Activated T-helper 1 cell treated with anti-CD3 and anti-CD28 coated beads, Interleukin-12 subunit alpha, Interleukin-12 subunit beta, Interleukin-2, Interleukin-4 antibody, amounts not matched to agents 30 ng/mL and 10 ng/mL and 1 ng/mL, durations not matched to agents 14 hours and 24 hours and 36 hours (primary cell): ENCODE measurements at regions not wholly inside any gene's neighbourhood (a gene's known extent, or its start where the extent isn't known, plus 50 kb on each side); places are given as distances from the start of the nearest gene placed in this dataset.

ENCODE experiments used
- DNase-seq: peaks from one replicate; pipeline ENCODE4 v3.0.0; 2021; ENCODE audit warnings: low spot score
- H3K27ac Mint-ChIP-seq: one replicate; pipeline ENCODE4 v1.8.0; 2021; ENCODE audit warnings: mild to moderate bottlenecking, mixed read lengths
- H3K27me3 Mint-ChIP-seq: one replicate; pipeline ENCODE4 v1.8.0; 2022; ENCODE audit warnings: mild to moderate bottlenecking, moderate library complexity, mixed read lengths; ENCODE audit not compliant: insufficient read depth
- H3K36me3 Mint-ChIP-seq: one replicate; pipeline ENCODE4 v1.8.0; 2021; ENCODE audit warnings: low read depth, mixed read lengths
- H3K4me1 Mint-ChIP-seq: one replicate; pipeline ENCODE4 v1.8.0; 2021; ENCODE audit warnings: low read depth, mixed read lengths
- H3K4me3 Mint-ChIP-seq: one replicate; pipeline ENCODE4 v1.8.0; 2021; ENCODE audit warnings: mild to moderate bottlenecking, moderate library complexity, mixed read lengths
- H3K9me3 Mint-ChIP-seq: one replicate; pipeline ENCODE4 v1.8.0; 2021; ENCODE audit warnings: mixed read lengths
- intact Hi-C: fragments of 100-400 bp; cut with micrococcal nuclease; formaldehyde crosslinking; loops from one replicate; pipeline ENCODE4 v1.15.1; 2024

- Mint-ChIP-seq H3K9me3 (no peaks in the 10 kb centered on the region), H3K27me3 (no peaks in the 10 kb centered on the region), H3K4me1 (no peaks in the 10 kb centered on the region), H3K36me3 (no peaks in the 10 kb centered on the region), H3K27ac (no peak overlapping the region), H3K4me3 (no peak overlapping the region)
- DNase-seq: no peak
- intact Hi-C loops: no loop called here
Observed at GRCh38 chr18:73563901-73564472, 583.6 kb downstream of the FBXO15 start.

- no peak for DNase-seq
- intact Hi-C loops: no loop called here
- no peaks in the 10 kb centered on the region for H3K36me3 Mint-ChIP-seq
- H3K9me3 Mint-ChIP-seq: no peaks in the 10 kb centered on the region
- H3K4me3 Mint-ChIP-seq: no peak overlapping the region
- H3K27me3 Mint-ChIP-seq: no peaks in the 10 kb centered on the region
- no peak overlapping the region for H3K27ac Mint-ChIP-seq
- H3K4me1 Mint-ChIP-seq: no peaks in the 10 kb centered on the region
Observed at GRCh38 chr18:73563345-73563744, 584.3 kb downstream of the FBXO15 start.

GRCh38 chr18:73556904-73557303, 590.7 kb downstream of the FBXO15 start:
- intact Hi-C loops: no loop called here
- Mint-ChIP-seq H3K27ac (no peak overlapping the region), H3K4me3 (no peak overlapping the region), H3K36me3 (no peaks in the 10 kb centered on the region), H3K4me1 (no peaks in the 10 kb centered on the region), H3K9me3 (no peaks in the 10 kb centered on the region), H3K27me3 (peaks cover 1% of the 10 kb centered on the region)
- DNase-seq: no peak

GRCh38 chr18:73552171-73552570, 595.5 kb downstream of the FBXO15 start:
- no peak overlapping the region for H3K4me3 Mint-ChIP-seq
- H3K36me3 Mint-ChIP-seq: no peaks in the 10 kb centered on the region
- H3K9me3 Mint-ChIP-seq: no peaks in the 10 kb centered on the region
- intact Hi-C loops: no loop called here
- H3K27me3 Mint-ChIP-seq: peaks cover 1% of the 10 kb centered on the region
- no peak overlapping the region for H3K27ac Mint-ChIP-seq
- no peaks in the 10 kb centered on the region for H3K4me1 Mint-ChIP-seq
- no peak for DNase-seq

GRCh38 chr18:73551211-73551610, 596.4 kb downstream of the FBXO15 start:
- Mint-ChIP-seq H3K36me3 (no peaks in the 10 kb centered on the region), H3K4me3 (no peak overlapping the region), H3K27ac (no peak overlapping the region), H3K9me3 (no peaks in the 10 kb centered on the region), H3K27me3 (peaks cover 1% of the 10 kb centered on the region), H3K4me1 (no peaks in the 10 kb centered on the region)
- intact Hi-C loops: no loop called here
- DNase-seq: no peak

- Mint-ChIP-seq H3K36me3 (no peaks in the 10 kb centered on the region), H3K27me3 (no peaks in the 10 kb centered on the region), H3K27ac (no peak overlapping the region), H3K4me1 (no peaks in the 10 kb centered on the region), H3K9me3 (no peaks in the 10 kb centered on the region), H3K4me3 (no peak overlapping the region)
- intact Hi-C loops: no loop called here
- DNase-seq: no peak
Observed at GRCh38 chr18:73549236-73549635, 598.4 kb downstream of the FBXO15 start.

- DNase-seq: no peak
- Mint-ChIP-seq H3K27ac (no peak overlapping the region), H3K4me3 (no peak overlapping the region), H3K9me3 (no peaks in the 10 kb centered on the region), H3K36me3 (no peaks in the 10 kb centered on the region), H3K27me3 (no peaks in the 10 kb centered on the region), H3K4me1 (no peaks in the 10 kb centered on the region)
- intact Hi-C loops: no loop called here
Observed at GRCh38 chr18:73545472-73545871, 602.2 kb downstream of the FBXO15 start.

- Mint-ChIP-seq H3K4me1 (no peaks in the 10 kb centered on the region), H3K27me3 (no peaks in the 10 kb centered on the region), H3K9me3 (no peaks in the 10 kb centered on the region), H3K27ac (no peak overlapping the region), H3K4me3 (no peak overlapping the region), H3K36me3 (no peaks in the 10 kb centered on the region)
- DNase-seq: no peak
- intact Hi-C loops: no loop called here
Observed at GRCh38 chr18:73544617-73545016, 603.0 kb downstream of the FBXO15 start.

- H3K36me3 Mint-ChIP-seq: no peaks in the 10 kb centered on the region
- H3K4me3 Mint-ChIP-seq: no peak overlapping the region
- no peak overlapping the region for H3K27ac Mint-ChIP-seq
- H3K27me3 Mint-ChIP-seq: no peaks in the 10 kb centered on the region
- no peaks in the 10 kb centered on the region for H3K4me1 Mint-ChIP-seq
- no peaks in the 10 kb centered on the region for H3K9me3 Mint-ChIP-seq
- intact Hi-C loops: no loop called here
- DNase-seq: no peak
Observed at GRCh38 chr18:73544032-73544431, 603.6 kb downstream of the FBXO15 start.

- Mint-ChIP-seq H3K27ac (no peak overlapping the region), H3K9me3 (no peaks in the 10 kb centered on the region), H3K27me3 (no peaks in the 10 kb centered on the region), H3K36me3 (no peaks in the 10 kb centered on the region), H3K4me3 (no peak overlapping the region), H3K4me1 (no peaks in the 10 kb centered on the region)
- intact Hi-C loops: no loop called here
- DNase-seq: no peak
Observed at GRCh38 chr18:73535990-73536389, 611.6 kb downstream of the FBXO15 start.

- DNase-seq: no peak
Observed at GRCh38 chr18:73535189-73535588, 612.4 kb downstream of the FBXO15 start.

GRCh38 chr18:73531601-73532000, 616.0 kb downstream of the FBXO15 start:
- no peak overlapping the region for H3K27ac Mint-ChIP-seq

More at GRCh38 chr18:73535189-73535588, 612.4 kb downstream of the FBXO15 start:
- no peaks in the 10 kb centered on the region for H3K36me3 Mint-ChIP-seq
- H3K27me3 Mint-ChIP-seq: no peaks in the 10 kb centered on the region
- no peak overlapping the region for H3K4me3 Mint-ChIP-seq
- peaks cover 4% of the 10 kb centered on the region for H3K9me3 Mint-ChIP-seq
- H3K27ac Mint-ChIP-seq: no peak overlapping the region
- intact Hi-C loops: no loop called here
- no peaks in the 10 kb centered on the region for H3K4me1 Mint-ChIP-seq

GRCh38 chr18:73528066-73528465, 619.6 kb downstream of the FBXO15 start:
- Mint-ChIP-seq H3K9me3 (peaks cover 6% of the 10 kb centered on the region), H3K36me3 (no peaks in the 10 kb centered on the region), H3K27me3 (no peaks in the 10 kb centered on the region), H3K4me1 (no peaks in the 10 kb centered on the region), H3K27ac (no peak overlapping the region), H3K4me3 (no peak overlapping the region)
- DNase-seq: no peak
- intact Hi-C loops: no loop called here

More at GRCh38 chr18:73531601-73532000, 616.0 kb downstream of the FBXO15 start:
- Mint-ChIP-seq H3K27me3 (no peaks in the 10 kb centered on the region), H3K4me1 (no peaks in the 10 kb centered on the region), H3K36me3 (no peaks in the 10 kb centered on the region), H3K9me3 (peaks cover 6% of the 10 kb centered on the region), H3K4me3 (no peak overlapping the region)
- intact Hi-C loops: no loop called here
- no peak for DNase-seq

- no peak overlapping the region for H3K27ac Mint-ChIP-seq
- intact Hi-C loops: no loop called here
- H3K36me3 Mint-ChIP-seq: no peaks in the 10 kb centered on the region
- H3K9me3 Mint-ChIP-seq: no peaks in the 10 kb centered on the region
- no peaks in the 10 kb centered on the region for H3K4me1 Mint-ChIP-seq
- H3K4me3 Mint-ChIP-seq: no peak overlapping the region
- DNase-seq: no peak
- no peaks in the 10 kb centered on the region for H3K27me3 Mint-ChIP-seq
Observed at GRCh38 chr18:73520229-73520628, 627.4 kb downstream of the FBXO15 start.
